Activated CD4-positive, alpha-beta T cell treated with anti-CD3 and anti-CD28 coated beads, Interleukin-2, amount 10 ng/mL, durations not matched to agents 24 days and 14 days (primary cell): ENCODE measurements at regions not wholly inside any gene's neighbourhood (a gene's known extent, or its start where the extent isn't known, plus 50 kb on each side); places are given as distances from the start of the nearest gene placed in this dataset.

Experiments
- DNase-seq: peaks from one replicate; pipeline ENCODE4 v3.0.0; 2022
- H3K27ac Mint-ChIP-seq: one replicate; pipeline ENCODE4 v1.8.0; 2022; ENCODE audit warnings: mild to moderate bottlenecking, mixed read lengths
- H3K27me3 Mint-ChIP-seq: one replicate; pipeline ENCODE4 v1.8.0; 2022; ENCODE audit warnings: mixed read lengths
- H3K36me3 Mint-ChIP-seq: one replicate; pipeline ENCODE4 v1.8.0; 2022; ENCODE audit warnings: low read depth, mild to moderate bottlenecking, mixed read lengths
- H3K4me1 Mint-ChIP-seq: one replicate; pipeline ENCODE4 v1.8.0; 2021; ENCODE audit warnings: mixed read lengths
- H3K4me3 Mint-ChIP-seq: one replicate; pipeline ENCODE4 v1.8.0; 2022; ENCODE audit warnings: mild to moderate bottlenecking, moderate library complexity, mixed read lengths
- H3K9me3 Mint-ChIP-seq: one replicate; pipeline ENCODE4 v1.8.0; 2021; ENCODE audit warnings: mixed read lengths
- intact Hi-C: fragments of 100-400 bp; cut with micrococcal nuclease; formaldehyde crosslinking; loops from one replicate; pipeline ENCODE4 v1.15.1; 2023

GRCh38 chr1:98018074-98018473, 97.2 kb upstream of the DPYD start:
- no peak overlapping the region for H3K4me3 Mint-ChIP-seq
- no peak overlapping the region for H3K27ac Mint-ChIP-seq
- H3K4me1 Mint-ChIP-seq, result peaks cover 2% of the 10 kb centered on the region
- peaks cover 22% of the 10 kb centered on the region for H3K27me3 Mint-ChIP-seq
- intact Hi-C loops, result no loop called here
- H3K9me3 Mint-ChIP-seq, result no peaks in the 10 kb centered on the region
- DNase-seq, result no peak
- no peaks in the 10 kb centered on the region for H3K36me3 Mint-ChIP-seq

GRCh38 chr1:98017184-98017583, 96.3 kb upstream of the DPYD start:
- intact Hi-C loops, result no loop called here
- DNase-seq, result no peak
- Mint-ChIP-seq H3K9me3 (no peaks in the 10 kb centered on the region), H3K27ac (no peak overlapping the region), H3K36me3 (no peaks in the 10 kb centered on the region), H3K27me3 (peaks cover 25% of the 10 kb centered on the region), H3K4me3 (no peak overlapping the region), H3K4me1 (peaks cover 2% of the 10 kb centered on the region)

- no peak for DNase-seq
- Mint-ChIP-seq H3K36me3 (no peaks in the 10 kb centered on the region), H3K4me3 (no peak overlapping the region), H3K4me1 (peaks cover 4% of the 10 kb centered on the region), H3K9me3 (no peaks in the 10 kb centered on the region), H3K27me3 (peaks cover 17% of the 10 kb centered on the region), H3K27ac (no peak overlapping the region)
- intact Hi-C loops, result no loop called here
Observed at GRCh38 chr1:98008373-98008772, 87.5 kb upstream of the DPYD start.

GRCh38 chr1:98005326-98006010, 84.6 kb upstream of the DPYD start:
- no peaks in the 10 kb centered on the region for H3K9me3 Mint-ChIP-seq
- intact Hi-C loops, result no loop called here
- no peaks in the 10 kb centered on the region for H3K36me3 Mint-ChIP-seq
- peaks cover 11% of the 10 kb centered on the region for H3K27me3 Mint-ChIP-seq
- DNase-seq, result no peak
- no peak overlapping the region for H3K27ac Mint-ChIP-seq
- no peak overlapping the region for H3K4me3 Mint-ChIP-seq
- H3K4me1 Mint-ChIP-seq, result peaks cover 4% of the 10 kb centered on the region

GRCh38 chr1:98003442-98003841, 82.6 kb upstream of the DPYD start:
- intact Hi-C loops, result no loop called here
- peaks cover 3% of the 10 kb centered on the region for H3K4me1 Mint-ChIP-seq

GRCh38 chr1:98002288-98002687, 81.5 kb upstream of the DPYD start:
- H3K4me3 Mint-ChIP-seq, result no peak overlapping the region
- no peaks in the 10 kb centered on the region for H3K4me1 Mint-ChIP-seq
- no peaks in the 10 kb centered on the region for H3K9me3 Mint-ChIP-seq
- intact Hi-C loops, result no loop called here
- H3K36me3 Mint-ChIP-seq, result no peaks in the 10 kb centered on the region
- peaks cover 17% of the 10 kb centered on the region for H3K27me3 Mint-ChIP-seq
- no peak for DNase-seq
- H3K27ac Mint-ChIP-seq, result no peak overlapping the region

More at GRCh38 chr1:98003442-98003841, 82.6 kb upstream of the DPYD start:
- Mint-ChIP-seq H3K9me3 (no peaks in the 10 kb centered on the region), H3K36me3 (no peaks in the 10 kb centered on the region), H3K27ac (no peak overlapping the region), H3K4me3 (no peak overlapping the region), H3K27me3 (peaks cover 17% of the 10 kb centered on the region)
- DNase-seq, result no peak

- Mint-ChIP-seq H3K4me3 (no peak overlapping the region), H3K27ac (no peak overlapping the region)
- intact Hi-C loops, result no loop called here
Observed at GRCh38 chr1:98001764-98002163, 80.9 kb upstream of the DPYD start.

GRCh38 chr1:97999320-97999719, 78.5 kb upstream of the DPYD start:
- no peaks in the 10 kb centered on the region for H3K4me1 Mint-ChIP-seq
- intact Hi-C loops, result no loop called here
- H3K4me3 Mint-ChIP-seq, result no peak overlapping the region
- H3K27ac Mint-ChIP-seq, result no peak overlapping the region
- DNase-seq, result no peak
- no peaks in the 10 kb centered on the region for H3K9me3 Mint-ChIP-seq
- peaks cover 23% of the 10 kb centered on the region for H3K27me3 Mint-ChIP-seq
- no peaks in the 10 kb centered on the region for H3K36me3 Mint-ChIP-seq

More at GRCh38 chr1:98001764-98002163, 80.9 kb upstream of the DPYD start:
- H3K9me3 Mint-ChIP-seq, result no peaks in the 10 kb centered on the region
- no peaks in the 10 kb centered on the region for H3K4me1 Mint-ChIP-seq
- no peaks in the 10 kb centered on the region for H3K36me3 Mint-ChIP-seq
- DNase-seq, result no peak
- H3K27me3 Mint-ChIP-seq, result peaks cover 21% of the 10 kb centered on the region

GRCh38 chr1:97996880-97997279, 76.0 kb upstream of the DPYD start:
- Mint-ChIP-seq H3K4me3 (no peak overlapping the region), H3K27ac (no peak overlapping the region), H3K4me1 (no peaks in the 10 kb centered on the region), H3K27me3 (peaks cover 23% of the 10 kb centered on the region), H3K9me3 (no peaks in the 10 kb centered on the region), H3K36me3 (no peaks in the 10 kb centered on the region)
- intact Hi-C loops, result no loop called here
- no peak for DNase-seq

- H3K36me3 Mint-ChIP-seq, result no peaks in the 10 kb centered on the region
- no peak overlapping the region for H3K27ac Mint-ChIP-seq
Observed at GRCh38 chr1:97989094-97989680, 68.4 kb upstream of the DPYD start.

GRCh38 chr1:97986041-97987005, 65.5 kb upstream of the DPYD start:
- Mint-ChIP-seq H3K27me3 (peaks cover 22% of the 10 kb centered on the region), H3K4me1 (peaks cover 7% of the 10 kb centered on the region), H3K9me3 (no peaks in the 10 kb centered on the region), H3K27ac (no peak overlapping the region), H3K4me3 (no peak overlapping the region), H3K36me3 (no peaks in the 10 kb centered on the region)
- intact Hi-C loops, result no loop called here
- DNase-seq, result no peak

More at GRCh38 chr1:97989094-97989680, 68.4 kb upstream of the DPYD start:
- H3K27me3 Mint-ChIP-seq, result peaks cover 21% of the 10 kb centered on the region
- peaks cover 7% of the 10 kb centered on the region for H3K4me1 Mint-ChIP-seq
- intact Hi-C loops, result no loop called here
- DNase-seq, result no peak
- H3K9me3 Mint-ChIP-seq, result no peaks in the 10 kb centered on the region
- H3K4me3 Mint-ChIP-seq, result no peak overlapping the region

- H3K9me3 Mint-ChIP-seq, result no peaks in the 10 kb centered on the region
- no peak overlapping the region for H3K4me3 Mint-ChIP-seq
- no peak overlapping the region for H3K27ac Mint-ChIP-seq
- intact Hi-C loops, result no loop called here
- peaks cover 16% of the 10 kb centered on the region for H3K27me3 Mint-ChIP-seq
- no peak for DNase-seq
- H3K36me3 Mint-ChIP-seq, result no peaks in the 10 kb centered on the region
- H3K4me1 Mint-ChIP-seq, result peaks cover 7% of the 10 kb centered on the region
Observed at GRCh38 chr1:97983126-97983525, 62.3 kb upstream of the DPYD start.

GRCh38 chr1:97980530-97980929, 59.7 kb upstream of the DPYD start:
- intact Hi-C loops, result no loop called here
- Mint-ChIP-seq H3K27ac (no peak overlapping the region), H3K4me1 (no peaks in the 10 kb centered on the region), H3K36me3 (no peaks in the 10 kb centered on the region), H3K4me3 (no peak overlapping the region), H3K27me3 (peaks cover 22% of the 10 kb centered on the region), H3K9me3 (no peaks in the 10 kb centered on the region)
- DNase-seq, result no peak

- DNase-seq, result no peak
- Mint-ChIP-seq H3K36me3 (no peaks in the 10 kb centered on the region), H3K27me3 (peaks cover 27% of the 10 kb centered on the region), H3K9me3 (no peaks in the 10 kb centered on the region), H3K4me1 (no peaks in the 10 kb centered on the region), H3K4me3 (no peak overlapping the region), H3K27ac (no peak overlapping the region)
- intact Hi-C loops, result no loop called here
Observed at GRCh38 chr1:97976801-97977200, 56.0 kb upstream of the DPYD start.
